CD14-positive monocyte (primary cell): ENCODE measurements at regions not wholly inside any gene's neighbourhood (a gene's known extent, or its start where the extent isn't known, plus 50 kb on each side); places are given as distances from the start of the nearest gene placed in this dataset.

Source experiments
- DNase-seq, 3 donors: peaks; one replicate each; pipeline ENCODE4 v3.0.0-alpha.2; 2011 to 2022
- H2AFZ ChIP-seq: 2 replicates; pipeline ENCODE4 v1.6.0; 2012; ENCODE audit warnings: mild to moderate bottlenecking, low read depth, low read length, inconsistent platforms; ENCODE audit not compliant: insufficient read depth, poor library complexity, severe bottlenecking
- H3K27ac ChIP-seq, 2 donors: 1 replicate in 1 of 2; 2 replicates in 1 of 2; pipeline ENCODE4 v1.5.1; 2012 to 2013; ENCODE audit warnings: low read length in 2 of 2, control low read depth in 1 of 2, inconsistent platforms in 1 of 2, low read depth in 1 of 2, mild to moderate bottlenecking in 1 of 2
- H3K27me3 ChIP-seq, 2 donors: one replicate each; pipeline versions ENCODE4 v1.6.0 to v1.6.1; 2011 to 2013; ENCODE audit warnings: low read length in 2 of 2; ENCODE audit not compliant: control insufficient read depth in 2 of 2, insufficient read depth in 2 of 2
- H3K36me3 ChIP-seq, 2 donors: replicated peaks in 1 of 2; 1 replicate in 1 of 2; 2 replicates in 1 of 2; pipeline versions ENCODE4 v1.5.1 to v1.6.1; 2012 to 2013; ENCODE audit warnings: low read length in 2 of 2, control low read depth in 1 of 2, inconsistent platforms in 1 of 2, mild to moderate bottlenecking in 1 of 2; ENCODE audit not compliant: insufficient read depth in 2 of 2, control insufficient read depth in 1 of 2
- H3K4me1 ChIP-seq, 2 donors: 1 replicate in 1 of 2; 2 replicates in 1 of 2; pipeline versions ENCODE4 v1.5.1 to v1.6.1; 2012 to 2013; ENCODE audit warnings: low read length in 2 of 2, control low read depth in 1 of 2, inconsistent platforms in 1 of 2, mild to moderate bottlenecking in 1 of 2, moderate library complexity in 1 of 2; ENCODE audit not compliant: insufficient read depth in 2 of 2, control insufficient read depth in 1 of 2
- H3K4me2 ChIP-seq: replicated peaks from 2 replicates; pipeline ENCODE3; 2012; ENCODE audit warnings: low read length, moderate library complexity, mild to moderate bottlenecking; ENCODE audit not compliant: poor library complexity, severe bottlenecking; ENCODE audit errors: extremely low read depth
- H3K4me3 ChIP-seq, 3 experiments: fragments of 200-600 bp in 1 of 3; sonication (generic) in 1 of 3; replicated peaks in 1 of 3; 1 replicate in 2 of 3; 2 replicates in 1 of 3; pipeline ENCODE4 v1.5.1; 2011 to 2013; ENCODE audit warnings: low read length in 3 of 3, mild to moderate bottlenecking in 3 of 3, control low read depth in 2 of 3, low read depth in 2 of 3, inconsistent platforms in 1 of 3, moderate library complexity in 1 of 3
- H3K79me2 ChIP-seq: 2 replicates; pipeline ENCODE4 v1.6.0; 2012; ENCODE audit warnings: mild to moderate bottlenecking, control low read depth, inconsistent platforms, low read length, moderate library complexity; ENCODE audit not compliant: insufficient read depth
- H3K9ac ChIP-seq: 2 replicates; pipeline ENCODE4 v1.6.0; 2017; ENCODE audit warnings: low read length, mild to moderate bottlenecking; ENCODE audit not compliant: insufficient read depth, poor library complexity, severe bottlenecking
- H3K9me3 ChIP-seq, 2 donors: replicated peaks in 1 of 2; 1 replicate in 1 of 2; 2 replicates in 1 of 2; pipeline versions ENCODE4 v1.5.1 to v1.6.1; 2012 to 2013; ENCODE audit warnings: low read length in 2 of 2, control low read depth in 1 of 2; ENCODE audit not compliant: control insufficient read depth in 1 of 2, insufficient read depth in 1 of 2
- H4K20me1 ChIP-seq: 2 replicates; pipeline ENCODE4 v1.6.0; 2012; ENCODE audit warnings: mild to moderate bottlenecking, low read length, control low read depth, moderate library complexity; ENCODE audit not compliant: insufficient read depth
- H3K27ac Mint-ChIP-seq, 7 donors: one replicate each; pipeline ENCODE4 v1.8.0; 2020; ENCODE audit warnings: mild to moderate bottlenecking in 7 of 7, mixed read lengths in 7 of 7, moderate library complexity in 6 of 7, inconsistent platforms in 2 of 7
- H3K27me3 Mint-ChIP-seq, 3 donors: one replicate each; pipeline ENCODE4 v1.8.0; 2021 to 2022; ENCODE audit warnings: low read depth in 3 of 3, mild to moderate bottlenecking in 3 of 3, mixed read lengths in 3 of 3, moderate library complexity in 3 of 3, inconsistent platforms in 1 of 3
- H3K36me3 Mint-ChIP-seq, 2 donors: one replicate each; pipeline ENCODE4 v1.8.0; 2020; ENCODE audit warnings: mixed read lengths in 2 of 2, inconsistent platforms in 1 of 2, mild to moderate bottlenecking in 1 of 2
- H3K4me1 Mint-ChIP-seq: one replicate; pipeline ENCODE4 v1.8.0; 2020; ENCODE audit warnings: mild to moderate bottlenecking, mixed read lengths
- H3K4me3 Mint-ChIP-seq, 2 donors: one replicate each; pipeline ENCODE4 v1.8.0; 2020; ENCODE audit warnings: mild to moderate bottlenecking in 2 of 2, mixed read lengths in 2 of 2, moderate library complexity in 1 of 2
- H3K9me3 Mint-ChIP-seq, 7 donors: one replicate each; pipeline ENCODE4 v1.8.0; 2020 to 2022; ENCODE audit warnings: mixed read lengths in 7 of 7, mild to moderate bottlenecking in 6 of 7, moderate library complexity in 6 of 7, inconsistent platforms in 2 of 7
- WGBS: methylation state at CpG from one replicate; pipeline ENCODE4 v1.1.5; 2013; ENCODE audit warnings: missing lambda C conversion rate; ENCODE audit not compliant: insufficient coverage; 5-methylcytosine and 5-hydroxymethylcytosine counted together
- intact Hi-C, 2 donors: fragments of 100-400 bp; cut with micrococcal nuclease; formaldehyde crosslinking; loops; one replicate each; pipeline versions ENCODE4 v1.15.0 to v1.15.1; 2023
- TF ChIP-seq, protein P1 (sequence below): fragments of 200-600 bp; IDR thresholded peaks from one replicate; pipeline ENCODE4 v1.8.0; 2022; ENCODE audit warnings: antibody characterized with exemption, mild to moderate bottlenecking

- H3K27me3 ChIP-seq = no peaks in the 10 kb centered on the region
- H3K4me3 ChIP-seq = no peak overlapping the region
- intact Hi-C loops = no loop called here
- H3K36me3 ChIP-seq = no peaks in the 10 kb centered on the region
- H3K9me3 ChIP-seq = no peaks in the 10 kb centered on the region
- TF ChIP-seq, protein P1, sequence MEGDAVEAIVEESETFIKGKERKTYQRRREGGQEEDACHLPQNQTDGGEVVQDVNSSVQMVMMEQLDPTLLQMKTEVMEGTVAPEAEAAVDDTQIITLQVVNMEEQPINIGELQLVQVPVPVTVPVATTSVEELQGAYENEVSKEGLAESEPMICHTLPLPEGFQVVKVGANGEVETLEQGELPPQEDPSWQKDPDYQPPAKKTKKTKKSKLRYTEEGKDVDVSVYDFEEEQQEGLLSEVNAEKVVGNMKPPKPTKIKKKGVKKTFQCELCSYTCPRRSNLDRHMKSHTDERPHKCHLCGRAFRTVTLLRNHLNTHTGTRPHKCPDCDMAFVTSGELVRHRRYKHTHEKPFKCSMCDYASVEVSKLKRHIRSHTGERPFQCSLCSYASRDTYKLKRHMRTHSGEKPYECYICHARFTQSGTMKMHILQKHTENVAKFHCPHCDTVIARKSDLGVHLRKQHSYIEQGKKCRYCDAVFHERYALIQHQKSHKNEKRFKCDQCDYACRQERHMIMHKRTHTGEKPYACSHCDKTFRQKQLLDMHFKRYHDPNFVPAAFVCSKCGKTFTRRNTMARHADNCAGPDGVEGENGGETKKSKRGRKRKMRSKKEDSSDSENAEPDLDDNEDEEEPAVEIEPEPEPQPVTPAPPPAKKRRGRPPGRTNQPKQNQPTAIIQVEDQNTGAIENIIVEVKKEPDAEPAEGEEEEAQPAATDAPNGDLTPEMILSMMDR = no peak
- H2AFZ ChIP-seq = no peak overlapping the region
- no peak overlapping the region for H3K27ac Mint-ChIP-seq
- DNase-seq = no peak
- H3K4me3 Mint-ChIP-seq = no peak overlapping the region
- no peak overlapping the region for H3K9ac ChIP-seq
- no CpG with 5 or more reads among the region's 3 CpGs for WGBS
- H3K27me3 Mint-ChIP-seq = no peaks in the 10 kb centered on the region
- H3K79me2 ChIP-seq = no peaks in the 10 kb centered on the region
- no peaks in the 10 kb centered on the region for H3K4me1 ChIP-seq
- peaks cover 0 to 5% (median 2%) of the 10 kb centered on the region in 7 donors for H3K9me3 Mint-ChIP-seq
- H3K27ac ChIP-seq = no peak overlapping the region
- no peaks in the 10 kb centered on the region for H3K4me1 Mint-ChIP-seq
- no peaks in the 10 kb centered on the region for H3K36me3 Mint-ChIP-seq
- H3K4me2 ChIP-seq = no peak overlapping the region
- no peaks in the 10 kb centered on the region for H4K20me1 ChIP-seq
These were observed 354.7 kb upstream of the FIGN start for GRCh38 chr2:164090533-164090932.

GRCh38 chr2:164084066-164084465, 348.3 kb upstream of the FIGN start:
- H3K79me2 ChIP-seq = no peaks in the 10 kb centered on the region
- Mint-ChIP-seq H3K27me3 (no peaks in the 10 kb centered on the region), H3K36me3 (no peaks in the 10 kb centered on the region), H3K27ac (no peak overlapping the region), H3K4me1 (no peaks in the 10 kb centered on the region), H3K4me3 (no peak overlapping the region), H3K9me3 (peaks cover 0 to 8% (median 0%) of the 10 kb centered on the region in 7 donors)
- H3K27me3 ChIP-seq = no peaks in the 10 kb centered on the region
- H3K4me3 ChIP-seq = no peak overlapping the region
- TF ChIP-seq, protein P1 = no peak
- H2AFZ ChIP-seq = no peak overlapping the region
- no peak overlapping the region for H3K4me2 ChIP-seq
- intact Hi-C loops = no loop called here
- H3K36me3 ChIP-seq = no peaks in the 10 kb centered on the region
- no peak overlapping the region for H3K9ac ChIP-seq
- no peaks in the 10 kb centered on the region for H3K9me3 ChIP-seq
- no peak for DNase-seq
- H3K27ac ChIP-seq = no peak overlapping the region
- no CpG with 5 or more reads among the region's 2 CpGs for WGBS
- H4K20me1 ChIP-seq = no peaks in the 10 kb centered on the region
- no peaks in the 10 kb centered on the region for H3K4me1 ChIP-seq
